ENCODE measurements at regions not wholly inside any gene's neighbourhood (a gene's known extent, or its start where the extent isn't known, plus 50 kb on each side); places are given as distances from the start of the nearest gene placed in this dataset.

DNA sequence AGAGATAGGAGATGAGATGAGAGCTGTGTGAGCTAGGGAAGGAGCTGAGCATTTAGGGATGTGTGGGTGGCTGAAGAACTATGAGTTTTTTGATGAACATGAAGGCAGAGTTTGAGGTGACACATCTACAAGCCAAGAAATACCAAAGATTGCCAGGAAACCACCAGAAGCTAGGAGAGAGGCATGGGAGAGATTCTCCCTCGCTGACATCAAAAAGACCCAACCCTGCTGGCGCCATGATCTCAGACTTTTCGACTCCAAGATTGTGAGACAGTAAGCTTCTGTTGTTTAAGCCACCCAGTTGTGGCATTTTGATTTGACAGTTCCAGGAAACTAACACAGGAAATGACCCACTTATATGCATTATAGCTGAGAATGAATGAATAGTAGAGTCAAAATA, 790.9 kb downstream of the TFAP2A start:
- Histone ChIP-seq H3K4me1 (ENCODE audit: control insufficient read depth, insufficient read depth, low read length) (no peaks in the 10 kb centered on the region), H3K9me3 (ENCODE audit: control insufficient read depth in 2 of 2, low read length in 2 of 2) (peaks cover 2 to 3% of the 10 kb centered on the region in 2 donors), H3K36me3 (ENCODE audit: control insufficient read depth in 2 of 2, insufficient read depth in 2 of 2, low read length in 2 of 2) (no peaks in the 10 kb centered on the region), H3K4me3 (ENCODE audit: low read length in 2 of 2) (no peak overlapping the region), H3K9ac (ENCODE audit: low read length in 2 of 2) (no peak overlapping the region), H3K27me3 (ENCODE audit: control insufficient read depth in 1 of 2, insufficient read depth in 2 of 2, low read length in 2 of 2) (no peaks in the 10 kb centered on the region), H3K27ac (ENCODE audit: low read length) (no peak overlapping the region)

DNA sequence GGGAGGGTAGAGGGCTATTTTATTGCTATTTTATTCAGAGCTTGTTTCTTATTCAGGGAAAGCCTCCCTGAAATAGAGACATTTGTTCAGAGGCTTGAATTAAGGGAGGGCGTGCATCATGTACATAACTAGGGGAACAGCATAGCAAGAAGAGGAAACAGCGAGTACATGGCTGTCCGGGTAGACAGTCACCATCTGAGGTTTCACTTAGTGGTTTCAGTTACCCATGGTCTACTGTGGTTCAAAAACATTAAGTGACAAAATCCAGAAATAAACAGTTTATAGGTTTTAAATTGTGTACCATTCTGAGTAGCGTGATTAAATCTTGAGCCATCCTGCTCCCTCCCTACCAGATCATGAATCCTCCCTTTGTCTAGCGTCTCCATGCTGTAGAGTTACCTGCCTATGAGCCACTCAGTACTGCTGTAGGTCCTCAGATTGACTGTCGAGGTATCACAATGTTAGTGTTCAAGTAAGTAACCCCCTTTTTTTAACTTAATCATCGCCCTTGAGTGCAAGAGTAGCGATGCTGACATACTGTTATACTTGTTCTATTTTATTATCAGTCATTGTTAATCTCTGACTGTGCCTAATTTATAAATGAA, 791.5 kb downstream of the TFAP2A start:
- Histone ChIP-seq H3K36me3 (ENCODE audit: control insufficient read depth in 2 of 2, insufficient read depth in 2 of 2, low read length in 2 of 2) (no peaks in the 10 kb centered on the region), H3K9ac (ENCODE audit: low read length in 2 of 2) (no peak overlapping the region), H3K4me3 (ENCODE audit: low read length in 2 of 2) (no peak overlapping the region), H3K9me3 (ENCODE audit: control insufficient read depth in 2 of 2, low read length in 2 of 2) (peaks cover 2 to 3% of the 10 kb centered on the region in 2 donors), H3K4me1 (ENCODE audit: control insufficient read depth, insufficient read depth, low read length) (no peaks in the 10 kb centered on the region), H3K27me3 (ENCODE audit: control insufficient read depth in 1 of 2, insufficient read depth in 2 of 2, low read length in 2 of 2) (no peaks in the 10 kb centered on the region), H3K27ac (ENCODE audit: low read length) (no peak overlapping the region)

DNA sequence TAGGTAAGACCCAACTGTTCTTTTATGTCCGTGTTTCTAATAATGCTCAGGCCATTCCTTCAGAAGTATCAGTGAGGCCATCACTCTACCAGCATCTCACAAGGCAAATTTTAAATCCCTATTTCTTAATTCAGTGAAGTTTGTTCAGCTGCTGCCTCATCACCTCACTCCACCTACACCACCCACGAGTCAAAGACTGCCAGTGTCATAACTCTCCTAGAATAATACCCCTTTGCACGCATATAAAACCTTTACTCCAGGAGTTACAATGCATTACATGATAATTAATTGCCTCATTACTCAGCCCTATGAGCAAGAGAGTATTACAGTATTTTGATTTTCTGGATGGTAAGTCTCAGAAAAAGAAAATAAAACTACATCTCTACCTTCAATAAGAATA, 793.6 kb downstream of the TFAP2A start:
- Histone ChIP-seq H3K4me1 (ENCODE audit: control insufficient read depth, insufficient read depth, low read length) (no peaks in the 10 kb centered on the region), H3K36me3 (ENCODE audit: control insufficient read depth in 2 of 2, insufficient read depth in 2 of 2, low read length in 2 of 2) (no peaks in the 10 kb centered on the region), H3K9ac (ENCODE audit: low read length in 2 of 2) (no peak overlapping the region), H3K27me3 (ENCODE audit: control insufficient read depth in 1 of 2, insufficient read depth in 2 of 2, low read length in 2 of 2) (no peaks in the 10 kb centered on the region), H3K4me3 (ENCODE audit: low read length in 2 of 2) (no peak overlapping the region), H3K27ac (ENCODE audit: low read length) (no peak overlapping the region), H3K9me3 (ENCODE audit: control insufficient read depth in 2 of 2, low read length in 2 of 2) (peaks cover 2 to 3% of the 10 kb centered on the region in 2 donors)

- Histone ChIP-seq H3K27me3 (ENCODE audit: control insufficient read depth in 1 of 2, insufficient read depth in 2 of 2, low read length in 2 of 2) (no peaks in the 10 kb centered on the region), H3K4me3 (ENCODE audit: low read length in 2 of 2) (no peak overlapping the region), H3K9me3 (ENCODE audit: control insufficient read depth in 2 of 2, low read length in 2 of 2) (peaks cover 2 to 3% of the 10 kb centered on the region in 2 donors), H3K36me3 (ENCODE audit: control insufficient read depth in 2 of 2, insufficient read depth in 2 of 2, low read length in 2 of 2) (no peaks in the 10 kb centered on the region), H3K4me1 (ENCODE audit: control insufficient read depth, insufficient read depth, low read length) (no peaks in the 10 kb centered on the region), H3K27ac (ENCODE audit: low read length) (no peak overlapping the region), H3K9ac (ENCODE audit: low read length in 2 of 2) (no peak overlapping the region)
These were observed 794.2 kb downstream of the TFAP2A start for GRCh38 chr6:9620687-9621086.

DNA sequence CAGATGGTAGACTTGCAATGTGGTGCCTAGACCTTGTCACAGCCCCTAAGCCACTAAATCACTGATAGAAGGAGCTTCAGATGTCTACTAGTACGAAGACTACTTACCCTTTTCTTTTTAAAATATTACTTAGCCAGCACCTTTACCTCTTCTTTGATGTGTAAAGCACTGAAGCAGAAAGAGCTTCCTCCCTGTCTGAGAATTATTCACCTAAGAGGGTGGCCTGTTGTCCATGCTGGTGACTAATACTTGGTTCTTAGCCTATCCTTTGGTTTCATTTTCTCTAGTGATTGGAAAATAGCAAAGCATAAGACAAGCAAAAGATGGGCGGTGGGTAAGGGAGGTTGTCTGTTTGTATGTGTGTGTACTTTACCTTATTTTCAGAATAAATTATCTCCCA, 794.6 kb downstream of the TFAP2A start:
- H3K4me3 ChIP-seq (ENCODE audit: low read length in 2 of 2) = no peak overlapping the region
- no peaks in the 10 kb centered on the region for H3K27me3 ChIP-seq (ENCODE audit: control insufficient read depth in 1 of 2, insufficient read depth in 2 of 2, low read length in 2 of 2)
- H3K9me3 ChIP-seq (ENCODE audit: control insufficient read depth in 2 of 2, low read length in 2 of 2) = peaks cover 2 to 3% of the 10 kb centered on the region in 2 donors
- H3K9ac ChIP-seq (ENCODE audit: low read length in 2 of 2) = no peak overlapping the region
- no peaks in the 10 kb centered on the region for H3K36me3 ChIP-seq (ENCODE audit: control insufficient read depth in 2 of 2, insufficient read depth in 2 of 2, low read length in 2 of 2)
- no peaks in the 10 kb centered on the region for H3K4me1 ChIP-seq (ENCODE audit: control insufficient read depth, insufficient read depth, low read length)
- H3K27ac ChIP-seq (ENCODE audit: low read length) = no peak overlapping the region

DNA sequence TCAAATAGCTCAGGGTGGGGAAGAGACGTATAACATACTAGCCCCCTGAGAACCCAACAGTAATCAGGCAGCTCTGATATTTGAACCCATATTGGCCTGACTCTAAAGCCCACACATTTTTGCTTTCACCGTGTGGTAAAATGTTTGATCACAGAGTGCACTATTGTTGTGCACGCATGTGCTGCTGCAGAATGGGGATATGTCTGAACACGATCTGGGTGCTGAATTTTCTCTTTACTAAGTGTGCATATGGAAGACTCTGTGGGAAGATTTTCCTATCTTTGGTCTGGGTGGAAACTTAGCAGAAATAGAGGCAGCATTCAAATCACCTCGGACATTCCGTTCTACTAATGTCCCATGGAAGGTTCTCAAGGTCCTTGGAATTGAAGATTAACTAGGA, 800.1 kb downstream of the TFAP2A start:
- H3K4me3 ChIP-seq (ENCODE audit: low read length in 2 of 2) = no peak overlapping the region
- peaks cover 0 to 4% of the 10 kb centered on the region in 2 donors for H3K9me3 ChIP-seq (ENCODE audit: control insufficient read depth in 2 of 2, low read length in 2 of 2)
- no peak overlapping the region for H3K27ac ChIP-seq (ENCODE audit: low read length)
- no peaks in the 10 kb centered on the region for H3K27me3 ChIP-seq (ENCODE audit: control insufficient read depth in 1 of 2, insufficient read depth in 2 of 2, low read length in 2 of 2)
- H3K36me3 ChIP-seq (ENCODE audit: control insufficient read depth in 2 of 2, insufficient read depth in 2 of 2, low read length in 2 of 2) = no peaks in the 10 kb centered on the region
- H3K9ac ChIP-seq (ENCODE audit: low read length in 2 of 2) = no peak overlapping the region
- H3K4me1 ChIP-seq (ENCODE audit: control insufficient read depth, insufficient read depth, low read length) = no peaks in the 10 kb centered on the region

DNA sequence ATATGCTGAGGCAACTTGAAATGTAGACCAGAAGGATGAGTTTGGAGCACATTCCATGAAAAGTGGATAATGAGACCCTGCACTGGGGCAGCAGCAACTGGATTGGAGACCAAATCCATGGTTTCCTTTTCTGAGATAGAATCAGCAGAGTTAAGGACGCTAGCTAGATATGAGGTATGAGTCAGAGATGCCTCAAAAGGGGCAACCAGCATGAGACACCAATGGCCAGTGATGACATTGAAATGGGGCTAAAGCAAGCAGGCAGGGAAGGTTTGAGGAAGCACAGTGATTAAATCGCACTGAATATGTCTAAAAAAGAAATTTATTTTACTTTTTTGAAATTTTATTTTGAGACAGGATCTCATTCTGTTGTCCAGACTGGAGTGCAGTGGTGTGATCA, 802.4 kb downstream of the TFAP2A start:
- H3K4me1 ChIP-seq (ENCODE audit: control insufficient read depth, insufficient read depth, low read length) = no peaks in the 10 kb centered on the region
- no peak overlapping the region for H3K9ac ChIP-seq (ENCODE audit: low read length in 2 of 2)
- peaks cover 0 to 4% of the 10 kb centered on the region in 2 donors for H3K9me3 ChIP-seq (ENCODE audit: control insufficient read depth in 2 of 2, low read length in 2 of 2)
- no peaks in the 10 kb centered on the region for H3K27me3 ChIP-seq (ENCODE audit: control insufficient read depth in 1 of 2, insufficient read depth in 2 of 2, low read length in 2 of 2)
- H3K36me3 ChIP-seq (ENCODE audit: control insufficient read depth in 2 of 2, insufficient read depth in 2 of 2, low read length in 2 of 2) = no peaks in the 10 kb centered on the region
- H3K4me3 ChIP-seq (ENCODE audit: low read length in 2 of 2) = no peak overlapping the region
- no peak overlapping the region for H3K27ac ChIP-seq (ENCODE audit: low read length)

GRCh38 chr6:9610620-9611415, 804.1 kb downstream of the TFAP2A start:
- H3K4me3 ChIP-seq (ENCODE audit: low read length in 2 of 2) = no peak overlapping the region
- H3K9me3 ChIP-seq (ENCODE audit: control insufficient read depth in 2 of 2, low read length in 2 of 2) = peaks cover 0 to 4% of the 10 kb centered on the region in 2 donors
- no peaks in the 10 kb centered on the region for H3K27me3 ChIP-seq (ENCODE audit: control insufficient read depth in 1 of 2, insufficient read depth in 2 of 2, low read length in 2 of 2)
- no peak overlapping the region for H3K27ac ChIP-seq (ENCODE audit: low read length)
- H3K4me1 ChIP-seq (ENCODE audit: control insufficient read depth, insufficient read depth, low read length) = no peaks in the 10 kb centered on the region
- H3K9ac ChIP-seq (ENCODE audit: low read length in 2 of 2) = no peak overlapping the region
- no peaks in the 10 kb centered on the region for H3K36me3 ChIP-seq (ENCODE audit: control insufficient read depth in 2 of 2, insufficient read depth in 2 of 2, low read length in 2 of 2)

DNA sequence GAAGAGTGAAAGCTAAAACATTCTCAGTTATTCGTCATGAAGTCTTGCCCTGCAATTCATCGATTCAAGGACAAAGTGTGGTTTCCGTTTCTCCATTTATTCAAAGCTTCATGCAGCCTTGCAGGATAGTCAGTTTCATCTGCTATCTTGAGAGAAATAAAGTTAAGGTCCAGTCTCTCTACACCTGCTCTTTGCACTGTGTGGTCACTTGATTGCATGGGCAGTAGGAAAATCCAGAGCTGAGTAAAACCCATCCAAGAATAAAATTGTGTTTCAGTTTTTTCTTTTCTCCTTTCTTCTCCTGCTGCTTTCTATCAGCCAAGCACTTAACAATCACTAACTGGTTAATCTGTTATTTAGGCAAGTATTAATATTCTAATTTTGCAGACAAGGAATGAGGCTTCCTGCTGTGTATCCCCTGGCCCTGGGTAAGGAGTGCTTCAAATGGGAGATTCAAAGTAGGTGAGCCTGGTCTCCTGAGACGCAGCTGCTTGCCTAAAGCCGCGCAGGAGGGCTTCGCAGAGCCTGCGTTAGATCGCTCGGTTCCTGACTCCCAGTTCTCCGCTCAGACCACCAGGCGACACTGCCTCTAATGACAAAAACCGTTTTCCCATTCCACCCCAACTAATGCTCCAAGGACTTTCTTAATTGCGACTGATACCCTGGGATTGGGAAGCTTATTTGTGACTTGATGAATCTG, 808.3 kb downstream of the TFAP2A start:
- H3K4me1 ChIP-seq (ENCODE audit: control insufficient read depth, insufficient read depth, low read length) = no peaks in the 10 kb centered on the region
- no peaks in the 10 kb centered on the region for H3K36me3 ChIP-seq (ENCODE audit: control insufficient read depth in 2 of 2, insufficient read depth in 2 of 2, low read length in 2 of 2)
- no peak overlapping the region for H3K9ac ChIP-seq (ENCODE audit: low read length in 2 of 2)
- no peaks in the 10 kb centered on the region for H3K27me3 ChIP-seq (ENCODE audit: control insufficient read depth in 1 of 2, insufficient read depth in 2 of 2, low read length in 2 of 2)
- H3K9me3 ChIP-seq (ENCODE audit: control insufficient read depth in 2 of 2, low read length in 2 of 2) = no peaks in the 10 kb centered on the region
- H3K27ac ChIP-seq (ENCODE audit: low read length) = no peak overlapping the region
- no peak overlapping the region for H3K4me3 ChIP-seq (ENCODE audit: low read length in 2 of 2)

GRCh38 chr6:9594746-9595145, 820.1 kb downstream of the TFAP2A start:
- Histone ChIP-seq H3K27ac (ENCODE audit: low read length) (no peak overlapping the region), H3K4me3 (ENCODE audit: low read length in 2 of 2) (no peak overlapping the region), H3K27me3 (ENCODE audit: control insufficient read depth in 1 of 2, insufficient read depth in 2 of 2, low read length in 2 of 2) (no peaks in the 10 kb centered on the region)

More at GRCh38 chr6:9594746-9595145, 820.1 kb downstream of the TFAP2A start:
- no peak overlapping the region for H3K9ac ChIP-seq (ENCODE audit: low read length in 2 of 2)
- peaks cover 0 to 1% of the 10 kb centered on the region in 2 donors for H3K9me3 ChIP-seq (ENCODE audit: control insufficient read depth in 2 of 2, low read length in 2 of 2)
- H3K4me1 ChIP-seq (ENCODE audit: control insufficient read depth, insufficient read depth, low read length) = no peaks in the 10 kb centered on the region
- H3K36me3 ChIP-seq (ENCODE audit: control insufficient read depth in 2 of 2, insufficient read depth in 2 of 2, low read length in 2 of 2) = no peaks in the 10 kb centered on the region

Data from stomach smooth muscle (tissue), 2 donors.